Activated naive CD4-positive, alpha-beta T cell treated with anti-CD3 and anti-CD28 coated beads, Interleukin-2, amount 10 ng/mL, durations not matched to agents 7 days and 5 days (primary cell): ENCODE measurements at regions not wholly inside any gene's neighbourhood (a gene's known extent, or its start where the extent isn't known, plus 50 kb on each side); places are given as distances from the start of the nearest gene placed in this dataset.

Source experiments
- CTCF ChIA-PET: fragments of 350-600 bp; sonication (Branson Sonifier 250); formaldehyde crosslinking; loops from one replicate; lab custom pipeline; 2021; ENCODE audit warnings: antibody characterized with exemption; lab: Charles Lee
- DNase-seq: peaks from one replicate; pipeline ENCODE4 v3.0.0-alpha.2; 2020
- H3K27ac Mint-ChIP-seq: one replicate; pipeline ENCODE4 v1.8.0; 2021; ENCODE audit warnings: mild to moderate bottlenecking, moderate library complexity, mixed read lengths
- H3K27me3 Mint-ChIP-seq: one replicate; pipeline ENCODE4 v1.8.0; 2021; ENCODE audit warnings: mild to moderate bottlenecking, mixed read lengths
- H3K36me3 Mint-ChIP-seq: one replicate; pipeline ENCODE4 v1.8.0; 2021; ENCODE audit warnings: mixed read lengths
- H3K4me1 Mint-ChIP-seq: one replicate; pipeline ENCODE4 v1.8.0; 2021; ENCODE audit warnings: mixed read lengths
- H3K4me3 Mint-ChIP-seq: one replicate; pipeline ENCODE4 v1.8.0; 2021; ENCODE audit warnings: mild to moderate bottlenecking, moderate library complexity, mixed read lengths
- H3K9me3 Mint-ChIP-seq: one replicate; pipeline ENCODE4 v1.8.0; 2021; ENCODE audit warnings: mixed read lengths

DNA sequence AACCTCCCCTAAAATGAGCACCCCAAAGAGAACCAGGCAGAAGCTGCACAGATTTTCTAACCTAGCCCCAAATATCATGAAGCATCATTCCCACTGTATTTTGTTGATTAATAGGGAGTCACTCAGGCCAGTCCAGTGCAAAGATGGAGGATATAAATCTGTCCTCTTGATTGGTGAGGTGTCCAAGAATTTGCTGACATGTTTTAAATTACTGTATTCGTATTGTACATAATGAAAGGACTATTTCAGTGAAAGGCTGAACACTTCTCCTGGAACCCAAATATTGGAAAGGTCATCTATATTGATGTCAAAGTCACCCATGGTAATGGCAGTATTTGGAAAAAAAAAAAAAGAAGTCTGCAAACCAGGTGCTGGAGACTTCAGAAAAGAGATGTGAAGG, 477.5 kb downstream of the RMST start:
- Mint-ChIP-seq H3K4me1 (no peaks in the 10 kb centered on the region), H3K27me3 (no peaks in the 10 kb centered on the region), H3K27ac (no peak overlapping the region), H3K36me3 (no peaks in the 10 kb centered on the region), H3K4me3 (no peak overlapping the region), H3K9me3 (peaks cover 2% of the 10 kb centered on the region)
- CTCF ChIA-PET: no interaction called here
- no peak for DNase-seq

DNA sequence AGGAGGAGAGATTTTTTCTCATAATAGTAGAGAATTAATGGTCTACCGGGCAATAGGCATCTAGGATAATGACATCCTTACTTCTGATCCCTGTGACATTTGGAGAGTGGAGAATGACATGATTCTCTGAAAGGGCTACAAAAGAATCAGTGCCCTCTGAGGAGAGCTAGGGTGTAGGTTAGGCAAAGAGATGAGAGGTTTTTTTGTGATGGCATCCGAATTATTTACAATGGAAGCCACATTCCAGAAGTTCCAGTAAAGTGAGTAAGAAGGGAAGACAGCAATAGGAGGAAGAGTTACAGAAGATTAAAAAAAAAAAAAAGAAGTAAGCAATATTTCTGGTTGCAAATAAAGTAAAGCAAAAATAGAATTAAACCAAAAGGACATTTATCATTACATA, 478.0 kb downstream of the RMST start:
- DNase-seq: no peak
- peaks cover 2% of the 10 kb centered on the region for H3K9me3 Mint-ChIP-seq
- no peaks in the 10 kb centered on the region for H3K36me3 Mint-ChIP-seq
- no peak overlapping the region for H3K4me3 Mint-ChIP-seq
- CTCF ChIA-PET: no interaction called here
- H3K27me3 Mint-ChIP-seq: no peaks in the 10 kb centered on the region
- H3K27ac Mint-ChIP-seq: no peak overlapping the region
- no peaks in the 10 kb centered on the region for H3K4me1 Mint-ChIP-seq

DNA sequence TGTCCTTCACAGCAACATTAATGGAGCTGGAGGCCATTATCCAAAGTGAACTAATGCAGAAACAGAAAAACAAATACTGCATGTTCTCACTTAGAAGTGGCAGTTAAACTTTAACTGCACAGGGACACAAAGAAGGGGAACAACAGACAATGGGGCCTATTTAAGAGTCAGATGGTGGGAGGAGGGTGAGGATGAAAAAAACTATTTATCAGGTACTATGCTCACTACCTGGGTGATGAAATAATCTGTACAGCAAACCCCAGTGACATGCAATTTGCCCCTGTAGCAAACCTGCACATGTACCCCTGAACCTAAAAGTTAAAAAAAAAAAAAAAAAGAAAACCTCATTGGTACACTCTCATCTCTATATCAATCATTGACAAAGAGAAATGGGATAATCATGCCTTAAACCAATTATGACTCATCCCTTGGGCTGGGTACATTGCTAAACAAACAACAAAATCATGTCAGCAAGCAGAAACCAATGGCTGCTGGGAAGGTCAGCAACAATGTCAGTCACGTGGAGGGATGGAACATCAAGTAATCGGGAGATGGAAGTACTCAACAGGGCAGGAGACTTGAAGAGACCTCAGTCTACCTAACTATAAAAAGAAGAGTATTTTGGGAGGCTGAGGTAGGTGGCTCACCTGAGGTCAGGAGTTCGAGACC, 479.2 kb downstream of the RMST start:
- no peaks in the 10 kb centered on the region for H3K4me1 Mint-ChIP-seq
- no peak for DNase-seq
- H3K9me3 Mint-ChIP-seq: peaks cover 2% of the 10 kb centered on the region
- no peaks in the 10 kb centered on the region for H3K27me3 Mint-ChIP-seq
- H3K27ac Mint-ChIP-seq: no peak overlapping the region
- CTCF ChIA-PET: no interaction called here
- H3K4me3 Mint-ChIP-seq: no peak overlapping the region
- no peaks in the 10 kb centered on the region for H3K36me3 Mint-ChIP-seq

DNA sequence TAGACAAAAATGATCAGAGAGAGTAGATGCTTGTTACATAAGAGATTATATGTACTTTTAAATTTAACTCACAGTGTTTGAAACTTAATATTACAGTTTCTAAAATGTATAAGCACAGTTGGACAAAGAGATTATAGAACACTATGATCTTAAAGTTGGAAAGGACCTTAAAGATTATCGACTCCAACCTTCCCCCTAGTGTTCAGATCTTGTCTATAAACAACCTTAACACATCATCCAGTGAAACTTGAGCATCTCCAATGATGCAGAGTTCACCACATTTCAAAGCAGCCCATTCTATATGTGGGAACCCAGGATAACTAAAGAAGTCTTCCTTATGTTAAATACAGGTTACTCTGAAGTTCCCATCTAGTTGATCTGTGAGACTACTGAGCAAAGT, 480.8 kb downstream of the RMST start:
- Mint-ChIP-seq H3K9me3 (peaks cover 2% of the 10 kb centered on the region), H3K27ac (no peak overlapping the region), H3K4me3 (no peak overlapping the region), H3K4me1 (no peaks in the 10 kb centered on the region), H3K36me3 (no peaks in the 10 kb centered on the region), H3K27me3 (no peaks in the 10 kb centered on the region)
- no peak for DNase-seq
- CTCF ChIA-PET: no interaction called here

DNA sequence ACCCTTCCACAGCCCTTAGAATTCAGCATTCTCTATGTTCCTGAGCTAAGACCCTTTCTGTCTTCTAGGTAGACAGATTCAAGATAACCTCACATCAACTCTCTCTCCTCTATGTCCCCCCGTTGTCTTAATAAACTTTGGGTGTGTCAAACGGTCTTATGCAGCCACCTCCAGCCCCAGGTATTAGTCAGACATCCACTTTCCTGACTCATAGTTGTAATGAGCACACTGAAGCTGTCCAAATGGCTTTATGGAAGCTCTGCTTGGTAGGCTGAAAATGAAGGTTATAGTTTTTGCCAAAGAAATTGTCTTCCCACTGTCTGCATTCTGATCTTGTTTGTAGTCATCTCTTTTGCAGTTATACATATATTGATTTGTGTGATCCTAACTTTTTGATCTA, 482.0 kb downstream of the RMST start:
- Mint-ChIP-seq H3K36me3 (no peaks in the 10 kb centered on the region), H3K4me1 (no peaks in the 10 kb centered on the region), H3K4me3 (no peak overlapping the region), H3K27me3 (no peaks in the 10 kb centered on the region), H3K9me3 (peaks cover 5% of the 10 kb centered on the region), H3K27ac (no peak overlapping the region)
- DNase-seq: no peak
- CTCF ChIA-PET: interaction anchor here (1.4 kb wide), 1 partner anchor 454 kb away, joined by 3 read pairs; no protein-coding TSS in a partner anchor

DNA sequence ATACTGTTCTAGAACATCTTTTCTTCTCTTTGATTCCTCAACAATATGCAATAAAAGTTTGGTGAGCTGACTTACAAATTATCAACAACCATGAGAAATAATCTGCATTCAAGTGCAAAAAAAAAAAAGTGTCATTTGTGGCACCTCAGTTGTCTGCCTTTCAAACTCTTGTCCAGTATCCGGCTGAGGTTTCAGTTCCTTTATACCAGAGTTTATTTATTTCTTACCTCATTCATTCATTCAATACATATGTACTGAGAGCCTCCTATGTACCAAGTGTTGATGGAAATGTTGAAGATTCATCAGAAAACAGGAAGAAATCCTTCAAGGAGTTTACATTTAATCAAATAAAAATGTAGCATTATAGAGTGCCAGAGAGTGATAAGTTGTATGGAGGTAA, 484.1 kb downstream of the RMST start:
- H3K27me3 Mint-ChIP-seq: peaks cover 4% of the 10 kb centered on the region
- peaks cover 5% of the 10 kb centered on the region for H3K9me3 Mint-ChIP-seq
- DNase-seq: no peak
- CTCF ChIA-PET: no interaction called here
- H3K4me3 Mint-ChIP-seq: no peak overlapping the region
- H3K27ac Mint-ChIP-seq: no peak overlapping the region
- no peaks in the 10 kb centered on the region for H3K4me1 Mint-ChIP-seq
- H3K36me3 Mint-ChIP-seq: no peaks in the 10 kb centered on the region

DNA sequence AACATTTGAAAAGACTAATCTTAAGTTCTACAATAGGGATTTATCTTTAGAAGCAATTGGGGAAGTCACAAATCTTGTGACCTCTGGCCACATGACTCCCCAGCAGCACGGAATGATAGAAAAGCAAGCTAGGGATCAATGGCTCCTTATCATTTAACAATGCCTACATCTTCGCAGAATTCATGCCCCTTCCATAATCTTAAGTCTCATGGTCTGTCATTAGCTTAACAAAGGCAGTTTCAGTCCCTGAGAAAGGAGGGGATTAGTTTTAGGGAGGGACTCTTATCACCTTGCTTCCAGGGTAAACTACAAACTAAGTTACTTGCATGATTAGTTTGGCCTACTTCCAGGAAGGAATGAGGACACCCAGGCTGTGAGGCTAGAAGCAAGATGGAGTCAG, 486.0 kb downstream of the RMST start:
- Mint-ChIP-seq H3K36me3 (no peaks in the 10 kb centered on the region), H3K4me1 (no peaks in the 10 kb centered on the region), H3K9me3 (peaks cover 4% of the 10 kb centered on the region), H3K27ac (no peak overlapping the region), H3K27me3 (peaks cover 4% of the 10 kb centered on the region), H3K4me3 (no peak overlapping the region)
- DNase-seq: no peak
- CTCF ChIA-PET: interaction anchor here (1.5 kb wide), 1 partner anchor 13 kb away, joined by 3 read pairs; no protein-coding TSS in a partner anchor

DNA sequence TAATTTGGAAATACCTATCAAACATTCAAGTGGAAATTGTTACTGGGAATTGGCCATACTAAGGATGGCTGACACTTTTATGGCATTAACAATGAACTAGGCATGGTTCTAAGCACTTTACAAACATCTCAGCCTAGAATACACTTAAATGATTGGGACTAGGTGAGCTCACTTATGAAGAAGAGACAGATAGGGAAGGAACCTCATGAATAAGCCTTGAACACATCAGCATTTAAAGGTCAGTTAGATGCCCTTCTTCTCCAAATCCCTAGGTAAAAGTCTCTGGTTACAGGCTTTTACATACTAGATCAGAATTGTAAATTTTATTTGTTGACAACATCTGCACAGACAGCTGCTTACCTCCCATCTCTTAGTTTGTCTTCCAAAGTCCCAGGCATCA, 488.6 kb downstream of the RMST start:
- H3K36me3 Mint-ChIP-seq: no peaks in the 10 kb centered on the region
- peaks cover 4% of the 10 kb centered on the region for H3K9me3 Mint-ChIP-seq
- no peak for DNase-seq
- H3K4me3 Mint-ChIP-seq: no peak overlapping the region
- no peaks in the 10 kb centered on the region for H3K4me1 Mint-ChIP-seq
- H3K27me3 Mint-ChIP-seq: peaks cover 4% of the 10 kb centered on the region
- no peak overlapping the region for H3K27ac Mint-ChIP-seq
- CTCF ChIA-PET: no interaction called here

DNA sequence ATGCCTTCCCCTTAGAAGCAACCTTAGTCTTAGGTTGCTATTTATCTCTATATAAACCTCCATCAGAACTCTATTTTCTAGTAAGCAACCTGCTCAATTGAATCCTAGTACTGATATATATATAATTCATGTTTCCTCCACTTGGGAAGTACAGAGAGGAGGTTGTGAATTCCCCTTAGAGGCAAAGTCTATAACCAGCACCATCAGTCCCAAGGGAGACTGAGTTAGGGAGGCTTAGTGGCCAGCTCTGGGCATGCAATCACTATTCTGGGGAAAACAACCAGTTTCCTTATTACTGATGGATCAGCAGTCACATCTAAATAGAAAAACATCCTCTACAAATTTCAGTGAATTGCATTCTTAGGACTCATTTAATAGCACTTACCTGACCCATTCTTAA, 489.1 kb downstream of the RMST start:
- Mint-ChIP-seq H3K27ac (no peak overlapping the region), H3K4me3 (no peak overlapping the region), H3K4me1 (no peaks in the 10 kb centered on the region), H3K36me3 (no peaks in the 10 kb centered on the region), H3K27me3 (peaks cover 4% of the 10 kb centered on the region), H3K9me3 (peaks cover 6% of the 10 kb centered on the region)
- DNase-seq: no peak
- CTCF ChIA-PET: no interaction called here

DNA sequence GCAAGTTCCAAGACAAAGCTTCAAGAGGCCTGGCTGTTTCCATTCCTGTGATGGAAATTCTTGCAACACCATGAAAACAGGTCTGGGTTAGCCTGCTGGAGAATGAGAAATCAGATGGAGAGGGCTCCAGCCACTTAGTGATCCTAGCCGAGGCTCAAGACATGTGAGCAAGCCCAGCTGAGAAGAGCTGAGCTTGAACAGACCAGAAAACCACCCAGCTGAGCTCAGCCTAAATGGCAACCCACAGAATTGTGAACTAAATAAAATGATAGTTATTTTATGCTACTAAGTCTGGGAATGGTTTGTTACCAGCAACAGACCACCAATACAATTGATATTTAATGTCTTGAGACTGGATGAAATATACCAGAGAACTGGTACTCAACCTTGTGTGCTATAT, 494.5 kb downstream of the RMST start:
- no peak for DNase-seq
- peaks cover 3% of the 10 kb centered on the region for H3K9me3 Mint-ChIP-seq
- H3K27me3 Mint-ChIP-seq: no peaks in the 10 kb centered on the region
- no peak overlapping the region for H3K27ac Mint-ChIP-seq
- CTCF ChIA-PET: no interaction called here
- no peaks in the 10 kb centered on the region for H3K36me3 Mint-ChIP-seq
- no peak overlapping the region for H3K4me3 Mint-ChIP-seq
- H3K4me1 Mint-ChIP-seq: no peaks in the 10 kb centered on the region

DNA sequence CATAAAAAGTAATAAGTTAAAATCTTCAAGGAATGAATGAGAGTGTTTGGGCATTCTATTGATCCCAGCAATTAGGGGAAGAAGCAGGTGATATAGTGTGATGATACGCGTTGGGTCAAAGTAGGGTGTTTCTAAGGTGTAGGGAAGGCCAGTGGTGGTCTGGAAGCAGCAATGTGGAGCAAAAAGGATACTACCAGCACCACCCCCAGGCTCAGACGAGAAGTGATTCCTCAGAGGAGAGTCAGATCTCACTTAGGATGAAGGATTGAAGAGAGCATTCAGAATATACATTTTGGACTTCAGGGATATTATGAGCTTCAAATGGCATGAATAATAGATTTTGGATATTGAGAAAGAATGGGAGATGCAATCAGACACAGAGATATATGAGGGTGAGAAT, 497.6 kb downstream of the RMST start:
- Mint-ChIP-seq H3K9me3 (peaks cover 3% of the 10 kb centered on the region), H3K4me1 (no peaks in the 10 kb centered on the region), H3K36me3 (no peaks in the 10 kb centered on the region), H3K27ac (no peak overlapping the region), H3K27me3 (no peaks in the 10 kb centered on the region), H3K4me3 (no peak overlapping the region)
- CTCF ChIA-PET: interaction anchor here (0.7 to 1.9 kb wide), 7 partner anchors 10 to 1381 kb away, joined by 3 to 15 read pairs (median 4); no protein-coding TSS in a partner anchor
- DNase-seq: no peak

DNA sequence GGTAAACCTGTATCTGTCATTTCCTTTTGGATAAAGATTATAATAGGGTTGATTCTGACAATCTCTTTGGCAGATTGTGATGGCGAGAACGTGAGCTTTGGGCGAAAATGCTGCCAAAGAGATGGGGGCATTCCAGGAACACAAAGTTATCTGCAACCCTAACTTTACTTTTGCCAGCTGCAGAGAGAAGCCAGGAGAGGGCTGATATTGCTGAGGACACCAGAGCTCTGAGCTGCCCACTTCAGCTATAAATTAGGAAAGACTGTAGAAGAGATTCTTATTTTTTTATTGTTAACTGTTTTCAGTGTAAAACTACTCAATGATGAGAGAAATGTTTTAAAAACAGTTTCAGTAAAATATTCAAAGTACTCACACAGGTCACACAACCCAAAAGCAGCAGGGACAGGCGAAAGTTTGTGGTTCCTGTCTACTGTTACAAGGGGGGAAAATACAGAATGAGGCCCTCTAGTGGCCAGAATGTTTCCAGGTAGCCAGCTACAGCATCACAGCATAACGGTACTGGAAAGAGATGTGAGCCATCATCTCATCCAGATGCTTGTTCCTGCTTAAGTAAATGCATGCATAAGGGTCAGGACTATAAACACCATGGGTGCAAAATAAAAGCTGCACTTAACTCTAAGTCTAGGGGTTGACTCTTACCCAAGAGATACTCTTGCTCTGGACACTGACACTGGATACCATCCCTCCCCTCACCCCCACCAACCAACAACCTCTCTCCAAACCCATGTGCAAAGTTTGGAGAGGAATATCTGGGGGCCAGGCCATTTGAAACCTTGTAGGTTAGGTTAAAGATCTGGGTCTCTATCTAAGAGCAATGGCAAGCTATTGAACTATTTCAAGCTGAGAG, 498.4 kb downstream of the RMST start:
- Mint-ChIP-seq H3K9me3 (peaks cover 3% of the 10 kb centered on the region), H3K4me1 (no peaks in the 10 kb centered on the region), H3K27me3 (no peaks in the 10 kb centered on the region), H3K27ac (no peak overlapping the region), H3K4me3 (no peak overlapping the region), H3K36me3 (no peaks in the 10 kb centered on the region)
- peak; percentile 30 for DNase-seq
- CTCF ChIA-PET: interaction anchor here (0.7 to 1.9 kb wide), 9 partner anchors 9 to 1382 kb away, joined by 3 to 15 read pairs (median 3); no protein-coding TSS in a partner anchor

DNA sequence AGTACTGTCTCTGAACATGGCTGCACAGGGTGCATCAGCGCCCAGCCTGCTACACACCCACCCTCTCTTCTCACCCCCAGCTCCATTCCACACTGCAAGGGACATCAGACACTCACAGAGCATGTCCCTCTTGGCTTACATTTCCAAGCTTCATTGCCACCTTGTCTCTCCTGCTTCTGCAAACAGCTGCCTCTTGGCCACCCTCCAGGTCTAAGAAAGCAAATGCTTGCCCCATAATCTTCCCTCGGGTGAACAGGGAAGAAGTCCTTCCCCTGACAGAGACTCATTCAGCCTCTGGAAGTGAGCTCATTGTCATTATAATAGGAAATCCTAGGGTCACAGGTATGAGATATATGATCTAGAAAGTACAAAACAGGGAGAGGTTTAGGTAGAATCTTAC, 505.2 kb downstream of the RMST start:
- no peaks in the 10 kb centered on the region for H3K36me3 Mint-ChIP-seq
- no peak overlapping the region for H3K4me3 Mint-ChIP-seq
- no peak for DNase-seq
- no peak overlapping the region for H3K27ac Mint-ChIP-seq
- CTCF ChIA-PET: no interaction called here
- H3K4me1 Mint-ChIP-seq: no peaks in the 10 kb centered on the region
- no peaks in the 10 kb centered on the region for H3K9me3 Mint-ChIP-seq
- H3K27me3 Mint-ChIP-seq: no peaks in the 10 kb centered on the region

DNA sequence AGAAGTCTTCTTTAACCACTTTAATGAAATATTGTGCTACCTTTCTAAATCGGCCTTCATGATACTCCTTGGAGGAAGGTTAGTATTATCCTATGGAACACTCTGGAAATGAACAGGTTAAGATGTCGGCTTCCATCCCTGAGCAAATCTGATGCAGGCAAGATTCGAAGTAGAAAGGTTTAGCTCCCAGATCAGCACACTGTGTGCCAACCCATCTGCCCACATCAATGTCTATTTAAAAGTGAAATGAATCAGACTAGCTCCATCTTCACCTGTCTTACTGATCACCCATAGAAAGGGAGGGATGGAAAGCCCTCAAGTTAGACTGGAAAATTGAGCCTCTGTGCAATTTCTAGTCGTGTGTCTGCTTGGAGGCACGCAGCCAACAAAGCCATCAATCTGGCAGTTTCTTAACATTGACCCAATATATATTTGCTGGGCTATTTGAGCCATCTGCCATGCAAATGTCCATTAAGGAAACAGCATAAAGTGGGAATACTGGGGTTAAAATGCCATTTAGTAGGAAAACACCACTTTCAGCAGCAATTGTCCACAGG, 506.1 kb downstream of the RMST start:
- no peaks in the 10 kb centered on the region for H3K27me3 Mint-ChIP-seq
- H3K27ac Mint-ChIP-seq: no peak overlapping the region
- H3K4me1 Mint-ChIP-seq: no peaks in the 10 kb centered on the region
- no peaks in the 10 kb centered on the region for H3K36me3 Mint-ChIP-seq
- DNase-seq: no peak
- no peak overlapping the region for H3K4me3 Mint-ChIP-seq
- CTCF ChIA-PET: interaction anchor here (3.2 kb wide), 1 partner anchor 8 kb away, joined by 15 read pairs; no protein-coding TSS in a partner anchor
- H3K9me3 Mint-ChIP-seq: no peaks in the 10 kb centered on the region
